HG03469 (cell line): ENCODE measurements at regions not wholly inside any gene's neighbourhood (a gene's known extent, or its start where the extent isn't known, plus 50 kb on each side); places are given as distances from the start of the nearest gene placed in this dataset.
"Not testable (repeated sequence)": the region's sequence is repeated elsewhere in the genome, so short reads cannot be mapped to it uniquely, and the experiment has no call there.

Source experiments
- ATAC-seq: cut with Tn5 transposase; IDR thresholded peaks from one replicate; pipeline ENCODE4 v1.9.1; 2021; ENCODE audit warnings: mild to moderate bottlenecking, moderate library complexity, moderate number of reproducible peaks; ENCODE audit not compliant: unreplicated experiment

DNA sequence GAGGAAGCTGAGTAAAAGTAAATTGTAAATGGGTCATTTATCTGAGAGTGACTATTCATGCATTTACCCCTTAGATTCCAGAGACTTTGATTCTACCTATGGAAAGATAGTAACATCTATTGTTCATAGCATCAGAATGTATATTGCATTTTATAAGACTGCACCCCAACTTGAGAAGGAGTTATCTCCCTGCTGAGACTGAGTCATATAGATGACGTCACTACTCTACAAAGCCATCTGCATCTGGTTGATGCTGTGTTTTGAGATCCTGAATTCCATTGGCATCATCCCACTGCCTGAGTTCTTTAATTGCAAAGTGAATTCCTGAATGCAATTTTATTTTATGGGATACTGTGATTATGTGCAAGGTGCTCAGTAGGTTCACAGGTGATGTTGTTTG lies 444.0 kb upstream of the SLC35B3 start:
- ATAC-seq, result no peak

DNA sequence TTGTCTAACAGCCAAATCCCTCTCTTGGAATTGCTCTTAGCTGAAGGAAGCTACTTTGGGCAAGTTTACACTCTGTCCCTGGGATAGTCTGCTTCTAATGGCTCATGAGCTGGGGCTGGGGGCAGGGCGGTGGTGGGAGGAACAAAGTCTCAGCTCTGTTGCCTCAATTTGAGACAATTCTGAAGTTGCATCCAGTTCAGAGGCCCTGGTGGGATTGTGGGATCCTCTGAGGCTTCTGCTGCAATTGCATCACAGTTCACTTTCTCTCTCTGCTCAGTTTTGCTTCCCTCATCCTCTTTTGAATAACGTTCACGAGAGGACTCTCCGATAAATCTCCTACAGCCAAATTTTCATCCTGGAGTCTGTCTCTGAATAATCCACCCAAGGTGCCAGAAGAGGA lies 440.6 kb upstream of the SLC35B3 start:
- no peak for ATAC-seq

- ATAC-seq, result no peak
Observed at GRCh38 chr6:8872589-8872988, 437.2 kb upstream of the SLC35B3 start.

DNA sequence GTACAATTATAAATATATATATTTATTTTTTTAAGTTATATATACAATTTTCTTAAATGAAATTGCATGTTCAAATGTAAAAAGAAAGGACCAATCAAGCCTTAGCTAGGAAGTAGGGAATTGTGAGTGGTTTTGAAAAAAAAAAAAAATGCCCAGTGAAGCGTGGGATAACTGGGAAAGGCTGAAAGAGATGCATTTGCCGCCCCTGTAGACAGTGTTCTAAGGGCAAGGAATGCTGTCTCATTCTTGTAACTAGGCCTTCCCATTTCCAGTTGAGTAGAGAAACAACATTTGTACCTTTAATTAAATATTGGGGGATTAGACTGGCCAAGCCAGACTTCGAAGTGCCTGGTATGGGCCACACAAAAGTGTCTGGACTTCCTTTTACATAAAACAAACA lies 430.1 kb upstream of the SLC35B3 start:
- ATAC-seq, result no peak

- no peak for ATAC-seq
Observed at GRCh38 chr6:8860671-8861070, 425.3 kb upstream of the SLC35B3 start.

GRCh38 chr6:8859501-8859900 lies 424.2 kb upstream of the SLC35B3 start:
- no peak for ATAC-seq

DNA sequence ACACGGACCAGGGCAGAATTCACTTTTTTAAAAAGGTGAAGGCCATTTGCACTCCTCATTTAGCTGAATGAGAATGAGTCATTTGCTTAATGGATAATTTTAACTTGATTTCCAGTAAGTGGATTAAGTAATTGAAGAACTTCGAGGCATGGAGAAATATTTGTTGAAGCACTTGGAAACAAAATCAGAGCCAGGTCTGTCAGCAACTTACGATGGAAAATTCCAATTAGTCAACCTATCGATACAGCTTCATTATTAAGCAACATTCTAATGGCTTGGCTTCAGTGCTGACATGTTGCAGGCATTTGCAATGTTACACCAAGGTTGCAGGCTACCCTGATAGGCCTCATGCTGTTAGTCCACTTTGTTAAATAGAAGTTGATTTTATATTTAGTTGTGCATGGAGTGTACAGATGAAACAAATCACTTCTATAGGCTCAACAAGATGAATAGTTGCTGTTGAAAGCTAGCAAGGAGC lies 423.5 kb upstream of the SLC35B3 start:
- no peak for ATAC-seq

DNA sequence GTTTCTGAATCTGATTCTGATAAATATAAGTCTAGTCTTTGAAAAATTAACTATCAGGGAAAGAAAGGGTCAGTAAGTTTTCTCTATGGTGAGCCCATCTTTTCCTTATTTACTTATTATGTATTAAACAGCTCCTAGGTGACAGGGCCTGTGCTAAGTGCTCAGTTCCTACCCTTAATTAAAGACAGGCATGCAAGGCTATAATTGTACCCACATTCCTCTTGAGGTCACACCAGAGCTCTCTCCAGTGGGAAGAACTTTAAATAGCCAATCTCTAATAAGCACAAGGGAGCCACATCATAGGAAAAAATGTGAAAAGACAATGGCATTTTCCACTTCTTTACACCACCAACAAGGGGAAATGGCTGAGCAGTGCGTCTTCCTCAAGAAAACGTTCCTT lies 421.8 kb upstream of the SLC35B3 start:
- ATAC-seq, result no peak

DNA sequence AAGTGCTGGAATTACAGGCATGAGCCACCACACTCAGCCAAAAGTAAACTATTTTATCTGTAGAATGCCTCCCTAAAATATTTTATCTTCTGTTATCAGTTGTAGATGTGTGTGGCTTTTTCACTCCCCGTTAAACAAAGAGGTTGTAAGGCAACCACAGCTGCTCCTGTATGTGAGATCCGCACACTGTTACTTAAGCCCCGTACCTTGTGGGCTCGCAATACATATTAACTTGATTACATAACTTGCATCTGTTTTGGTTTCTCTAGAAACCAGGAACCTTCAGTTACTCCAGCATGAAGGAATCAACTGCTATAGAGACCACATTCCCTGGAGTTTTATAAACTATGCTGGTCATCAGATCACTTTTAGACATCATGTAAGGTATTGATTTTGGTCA lies 420.1 kb upstream of the SLC35B3 start:
- ATAC-seq, result no peak

- no peak for ATAC-seq
Observed at GRCh38 chr6:8852332-8852731, 417.0 kb upstream of the SLC35B3 start.

- not testable (repeated sequence) for ATAC-seq
Observed at GRCh38 chr6:8846680-8847079, 411.3 kb upstream of the SLC35B3 start.

DNA sequence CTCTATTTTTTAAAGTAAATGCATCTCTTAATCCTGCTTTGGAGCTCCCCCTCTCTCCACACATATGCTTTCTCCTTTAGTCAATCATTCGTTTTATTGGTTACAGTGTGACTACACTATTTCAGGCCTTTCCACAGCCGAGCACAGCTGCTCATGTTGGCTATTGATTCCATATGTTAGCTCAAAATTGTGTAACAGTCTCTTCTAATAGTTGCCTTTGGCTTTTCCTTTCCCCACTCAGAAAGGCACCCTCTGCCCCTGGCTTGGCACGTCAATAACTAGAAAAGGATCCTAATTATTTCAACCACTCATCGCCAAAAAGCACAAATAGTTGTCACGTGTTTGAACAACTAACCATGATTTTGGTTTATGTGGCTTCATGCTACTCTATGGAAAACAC lies 410.3 kb upstream of the SLC35B3 start:
- ATAC-seq, result no peak

GRCh38 chr6:8844968-8845367 lies 409.6 kb upstream of the SLC35B3 start:
- no peak for ATAC-seq

GRCh38 chr6:8839626-8840025 lies 404.3 kb upstream of the SLC35B3 start:
- no peak for ATAC-seq

GRCh38 chr6:8837343-8837742 lies 402.0 kb upstream of the SLC35B3 start:
- ATAC-seq, result no peak

- not testable (repeated sequence) for ATAC-seq
Observed at GRCh38 chr6:8832695-8833094, 397.4 kb upstream of the SLC35B3 start.

DNA sequence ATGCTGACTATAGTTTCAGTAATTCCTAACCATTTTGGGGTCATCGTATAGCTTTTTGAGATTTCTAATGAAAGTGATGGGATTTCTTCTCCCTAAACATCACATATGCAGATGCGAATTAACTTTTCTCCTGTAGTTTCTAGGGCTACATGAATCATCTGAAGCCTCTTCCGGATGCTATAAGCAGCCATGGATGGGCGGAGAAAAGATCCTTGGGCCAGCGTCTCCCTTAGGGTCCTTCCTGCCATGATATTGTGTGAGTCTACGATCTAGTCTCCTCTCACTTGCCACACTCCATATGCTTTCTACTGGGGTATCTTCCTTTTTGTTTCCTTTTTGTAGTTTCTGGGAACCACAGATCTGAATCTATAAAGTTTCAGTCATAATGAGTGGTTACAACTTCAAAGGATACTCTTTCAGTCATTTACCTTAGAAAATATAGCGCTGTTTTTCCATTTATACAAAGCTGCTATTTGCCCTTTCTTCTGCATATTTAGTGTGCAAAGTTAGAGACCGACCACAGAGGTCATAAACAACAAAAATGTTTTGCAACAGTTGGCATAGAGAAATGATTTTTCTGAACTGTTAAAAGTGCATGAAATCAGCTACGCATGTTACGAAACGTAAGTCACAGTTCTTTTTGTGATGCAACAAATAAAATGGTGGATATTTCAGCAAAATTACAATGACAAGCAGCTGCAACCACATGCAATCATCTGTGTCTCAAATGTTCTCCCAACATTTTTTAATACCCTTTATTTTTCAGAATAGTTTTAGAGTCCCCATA lies 396.2 kb upstream of the SLC35B3 start:
- ATAC-seq, result no peak

DNA sequence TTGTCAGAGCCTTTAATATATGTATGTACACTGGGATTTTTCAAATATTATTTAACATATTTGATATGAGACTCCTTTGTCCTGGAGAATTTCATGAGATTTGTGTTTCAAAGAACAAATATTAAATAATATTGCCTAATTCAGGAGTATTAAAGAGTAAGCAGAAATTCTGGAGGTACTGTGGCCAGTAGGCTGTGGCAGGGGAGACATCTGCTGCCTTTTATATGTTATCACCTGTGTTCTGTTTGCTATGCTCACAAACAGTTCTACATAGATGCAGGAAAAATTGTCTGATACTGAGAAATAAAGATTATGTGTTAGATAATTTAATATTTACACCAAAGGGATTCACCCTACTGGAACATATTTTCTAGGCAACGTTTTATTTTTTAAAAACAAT lies 395.4 kb upstream of the SLC35B3 start:
- no peak for ATAC-seq

DNA sequence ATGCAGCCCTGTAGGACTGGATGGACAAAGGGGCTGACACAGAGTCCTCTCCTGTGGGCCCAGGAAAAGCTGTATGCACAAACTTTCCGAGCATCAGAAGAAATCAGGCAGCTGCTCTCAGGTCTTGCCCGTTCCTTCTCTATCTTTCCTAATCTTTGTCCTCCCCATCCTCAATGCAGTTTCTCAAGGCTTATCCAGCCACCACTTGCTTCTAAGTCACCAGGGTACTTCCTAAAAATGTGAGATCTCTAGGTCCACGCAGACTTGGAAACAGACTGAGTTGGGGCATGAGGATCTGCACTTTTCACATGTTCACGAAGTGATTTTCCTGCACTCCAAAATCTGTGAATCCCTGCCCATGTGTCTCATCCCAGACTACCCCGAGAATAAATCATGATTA lies 394.5 kb upstream of the SLC35B3 start:
- ATAC-seq, result no peak

- no peak for ATAC-seq
Observed at GRCh38 chr6:8829296-8829695, 394.0 kb upstream of the SLC35B3 start.

- ATAC-seq, result no peak
Observed at GRCh38 chr6:8828376-8828775, 393.0 kb upstream of the SLC35B3 start.

DNA sequence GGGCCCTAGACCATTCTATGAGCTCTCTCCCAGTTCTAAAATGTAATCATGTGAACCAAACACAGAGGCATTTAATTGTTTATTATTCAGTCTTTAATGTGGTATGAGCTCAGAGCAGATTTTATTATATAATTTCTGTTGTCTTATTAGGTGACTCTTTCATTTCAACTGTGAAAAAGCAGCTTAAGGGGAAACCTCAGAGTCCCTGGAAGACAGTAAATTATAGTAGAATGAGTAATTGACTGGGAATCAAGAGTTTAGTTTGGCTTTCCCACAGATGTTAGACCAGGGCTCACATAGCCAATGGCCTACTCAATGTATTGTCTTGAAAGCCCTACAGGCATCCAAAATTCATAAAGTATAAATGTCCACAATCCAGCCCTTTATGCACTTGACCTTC lies 390.4 kb upstream of the SLC35B3 start:
- no peak for ATAC-seq

- no peak for ATAC-seq
Observed at GRCh38 chr6:8821981-8822381, 386.6 kb upstream of the SLC35B3 start.
